HCT116 (cell line): ENCODE measurements at regions not wholly inside any gene's neighbourhood (a gene's known extent, or its start where the extent isn't known, plus 50 kb on each side); places are given as distances from the start of the nearest gene placed in this dataset.

ENCODE experiments used
- ATAC-seq: fragments of 200-7000 bp; cut with Tn5 transposase; 2 replicates; pipeline ENCODE4 v1.9.1; 2020; ENCODE audit warnings: mild to moderate bottlenecking, moderate library complexity
- BruUV-seq: library from RNA; stranded (reverse); fragments of 400-500 nt; replicated peaks from 2 replicates; lab custom pipeline; 2021; lab: Mats Ljungman, UMichigan
- CTCF ChIA-PET: fragments of 300-600 bp; sonication (Branson Sonifier 250); formaldehyde crosslinking; loops from one replicate; lab custom pipeline; 2021; ENCODE audit warnings: antibody characterized with exemption; lab: Charles Lee
- POLR2A ChIA-PET: fragments of 300-600, 350-600 bp; sonication (Branson Sonifier 250); formaldehyde crosslinking; loops from one replicate; lab custom pipeline; 2021; ENCODE audit warnings: antibody characterized with exemption; lab: Charles Lee
- RAD21 ChIA-PET, 2 experiments: fragments of 300-600 bp; sonication (Branson Sonifier 250); formaldehyde crosslinking; loops; one replicate each; lab custom pipeline; 2023; ENCODE audit warnings: low total read pairs in 2 of 2; ENCODE audit not compliant: uncharacterized antibody in 2 of 2, unreplicated experiment in 2 of 2, low non-redundant PET in 1 of 2; lab: Charles Lee
- DNase-seq: peaks from one replicate; pipeline ENCODE4 v3.0.0-alpha.2; 2010; ENCODE audit warnings: low read depth, low spot score
- H2AFZ ChIP-seq: fragments of 200-600 bp; shearing (Covaris generic), sonication (generic); 2 replicates; pipeline ENCODE4 v1.6.1; 2017; ENCODE audit warnings: low read depth, mixed run types, mixed read lengths, antibody characterized with exemption, low read length; ENCODE audit not compliant: poor library complexity, severe bottlenecking
- H3K27ac ChIP-seq: 2 replicates; pipeline ENCODE4 v1.5.1; 2012; ENCODE audit warnings: low read depth, low read length
- H3K27me3 ChIP-seq: fragments of 200-600 bp; sonication (generic); 2 replicates; pipeline ENCODE4 v1.6.1; 2016; ENCODE audit warnings: mixed run types, low read length, mixed read lengths; ENCODE audit not compliant: insufficient read depth
- H3K36me3 ChIP-seq, 2 experiments: fragments of 200-500 bp in 1 of 2; fragments of 200-600 bp in 1 of 2; sonication (Bioruptor generic) in 1 of 2; sonication (generic) in 1 of 2; 2 replicates each; pipeline versions ENCODE4 v1.5.1 to v1.6.1; 2014 to 2016; ENCODE audit warnings: low read length in 2 of 2, inconsistent platforms in 1 of 2, mixed read lengths in 1 of 2, mixed run types in 1 of 2; ENCODE audit not compliant: insufficient read depth in 2 of 2, control insufficient read depth in 1 of 2
- H3K4me1 ChIP-seq, 2 experiments: fragments of 200-600 bp in 1 of 2; sonication (generic) in 1 of 2; 2 replicates each; pipeline versions ENCODE4 v1.5.1 to v1.6.1; 2012 to 2017; ENCODE audit warnings: low read length in 2 of 2, inconsistent platforms in 1 of 2, mild to moderate bottlenecking in 1 of 2, mixed read lengths in 1 of 2, mixed run types in 1 of 2, moderate library complexity in 1 of 2; ENCODE audit not compliant: insufficient read depth in 2 of 2, control insufficient read depth in 1 of 2
- H3K4me2 ChIP-seq: fragments of 200-600 bp; sonication (generic); 2 replicates; pipeline ENCODE4 v1.6.1; 2017; ENCODE audit warnings: mixed run types, low read length, mixed read lengths
- H3K4me3 ChIP-seq, 2 experiments: fragments of 200-600 bp in 1 of 2; sonication (generic) in 1 of 2; replicated peaks in 1 of 2; 2 replicates each; pipeline ENCODE4 v1.5.1; 2011 to 2016; ENCODE audit warnings: low read length in 2 of 2, control low read depth in 1 of 2, low read depth in 1 of 2, mild to moderate bottlenecking in 1 of 2, mixed read lengths in 1 of 2, mixed run types in 1 of 2
- H3K79me2 ChIP-seq: fragments of 200-600 bp; sonication (generic); 2 replicates; pipeline ENCODE4 v1.6.1; 2017; ENCODE audit warnings: mild to moderate bottlenecking, mixed run types, low read length, moderate library complexity, mixed read lengths; ENCODE audit not compliant: insufficient read depth
- H3K9ac ChIP-seq: fragments of 200-600 bp; sonication (generic); 2 replicates; pipeline ENCODE4 v1.6.1; 2016; ENCODE audit warnings: low read length, mixed read lengths
- H3K9me2 ChIP-seq: fragments of 200-600 bp; sonication (generic), shearing (Covaris generic); 2 replicates; pipeline ENCODE4 v1.6.1; 2017; ENCODE audit warnings: mixed run types, mild to moderate bottlenecking, moderate library complexity; ENCODE audit not compliant: insufficient read depth
- H3K9me3 ChIP-seq, 2 experiments: fragments of 200-500 bp in 1 of 2; fragments of 200-600 bp in 1 of 2; sonication (Bioruptor generic) in 1 of 2; sonication (generic) in 1 of 2; 2 replicates each; pipeline ENCODE4 v1.6.1; 2014 to 2017; ENCODE audit warnings: low read length in 2 of 2, mixed read lengths in 2 of 2, inconsistent platforms in 1 of 2, low read depth in 1 of 2, mild to moderate bottlenecking in 1 of 2, mixed run types in 1 of 2, moderate library complexity in 1 of 2; ENCODE audit not compliant: control insufficient read depth in 1 of 2, insufficient read depth in 1 of 2
- H4K20me1 ChIP-seq: fragments of 200-600 bp; sonication (generic), shearing (Covaris generic); 2 replicates; pipeline ENCODE4 v1.6.1; 2017; ENCODE audit warnings: mixed run types, mild to moderate bottlenecking, moderate library complexity; ENCODE audit not compliant: insufficient read depth
- ATF3 ChIP-seq: IDR thresholded peaks from 2 replicates; pipeline ENCODE4 v1.6.1; 2012
- CEBPB ChIP-seq: IDR thresholded peaks from 2 replicates; pipeline ENCODE4 v1.6.1; 2012; ENCODE audit warnings: low read depth
- CTCF ChIP-seq, 3 experiments: fragments of 200-600 bp in 1 of 3; sonication (generic) in 1 of 3; IDR thresholded peaks in 2 of 3; conservative IDR thresholded peaks in 1 of 3; 2 replicates each; pipeline ENCODE4 v1.5.1; 2012 to 2017; ENCODE audit warnings: low read depth in 2 of 3, low read length in 2 of 3, antibody characterized with exemption in 1 of 3, borderline replicate concordance in 1 of 3, control low read depth in 1 of 3, mild to moderate bottlenecking in 1 of 3, mixed read lengths in 1 of 3, mixed run types in 1 of 3, moderate library complexity in 1 of 3; ENCODE audit not compliant: insufficient read depth in 1 of 3
- EGR1 ChIP-seq: IDR thresholded peaks from 2 replicates; pipeline ENCODE4 v1.6.1; 2012; ENCODE audit warnings: low read depth
- EZH2 ChIP-seq: fragments of 200-600 bp; sonication (generic); IDR thresholded peaks from 2 replicates; pipeline ENCODE4 v1.6.1; 2017; ENCODE audit warnings: antibody characterized with exemption, mixed run types
- EZH2phosphoT487 ChIP-seq: fragments of 200-600 bp; IDR thresholded peaks from 2 replicates; pipeline ENCODE4 v1.6.1; 2018; ENCODE audit warnings: antibody characterized with exemption, borderline replicate concordance
- FOSL1 ChIP-seq: IDR thresholded peaks from 2 replicates; pipeline ENCODE4 v1.6.1; 2012; ENCODE audit warnings: low read depth
- MAX ChIP-seq: IDR thresholded peaks from 2 replicates; pipeline ENCODE4 v1.6.1; 2012
- RAD21 ChIP-seq: IDR thresholded peaks from 2 replicates; pipeline ENCODE4 v1.6.1; 2012; ENCODE audit warnings: low read depth, mild to moderate bottlenecking
- SIN3A ChIP-seq: IDR thresholded peaks from 2 replicates; pipeline ENCODE4 v1.6.1; 2012; ENCODE audit warnings: low read depth
- SRF ChIP-seq: IDR thresholded peaks from 2 replicates; pipeline ENCODE4 v1.6.1; 2012; ENCODE audit warnings: low read depth
- TCF7L2 ChIP-seq: IDR thresholded peaks from 2 replicates; pipeline ENCODE4 v1.7.0; 2011; ENCODE audit warnings: borderline replicate concordance, inconsistent platforms; ENCODE audit not compliant: insufficient read depth, insufficient read length; ENCODE audit errors: extremely low read depth
- YY1 ChIP-seq: IDR thresholded peaks from 2 replicates; pipeline ENCODE4 v1.6.1; 2011; ENCODE audit warnings: low read length, low read depth, moderate library complexity, mild to moderate bottlenecking; ENCODE audit not compliant: insufficient replicate concordance; ENCODE audit errors: extremely low read depth
- ZBTB33 ChIP-seq: IDR thresholded peaks from 2 replicates; pipeline ENCODE4 v1.6.1; 2011; ENCODE audit warnings: mild to moderate bottlenecking, low read length, moderate library complexity; ENCODE audit not compliant: insufficient replicate concordance; ENCODE audit errors: extremely low read depth
- ZFX ChIP-seq: fragments of 450-650 bp; IDR thresholded peaks from 2 replicates; pipeline ENCODE4 v1.6.1; 2017
- intact Hi-C: fragments of 100-400 bp; cut with micrococcal nuclease; formaldehyde crosslinking; loops from 2 replicates; pipeline ENCODE4 v1.10.0; 2022

GRCh38 chr9:25206027-25206426 lies 472.2 kb downstream of the TUSC1 start:
- H3K79me2 ChIP-seq = no peaks in the 10 kb centered on the region
- H3K27me3 ChIP-seq = no peaks in the 10 kb centered on the region
- intact Hi-C loops = no loop called here
- POLR2A ChIA-PET = no interaction called here
- H3K4me2 ChIP-seq = no peak overlapping the region
- BruUV-seq = no TSS peak
- H3K4me3 ChIP-seq = no peak overlapping the region
- CTCF ChIA-PET = no interaction called here
- H3K36me3 ChIP-seq = no peaks in the 10 kb centered on the region
- no peaks in the 10 kb centered on the region for H3K9me2 ChIP-seq
- peaks cover 0 to 10% of the 10 kb centered on the region in 2 experiments; a peak in 3 of 4 replicates for H3K9me3 ChIP-seq
- no peak overlapping the region for H2AFZ ChIP-seq
- no peaks in the 10 kb centered on the region for H3K4me1 ChIP-seq
- H4K20me1 ChIP-seq = no peaks in the 10 kb centered on the region
- RAD21 ChIA-PET = no interaction called here
- DNase-seq (no peak), ATAC-seq (no peak)
- H3K9ac ChIP-seq = no peak overlapping the region
- no peak overlapping the region for H3K27ac ChIP-seq
- TF ChIP-seq CTCF (IDR thresholded peaks at IDR 0.05 in 2 of 3, conservative IDR thresholded peaks at IDR 0.05 in 1 of 3; ENCODE audit: borderline replicate concordance in 1 of 3, insufficient read depth in 1 of 3, low read depth in 2 of 3, low read length in 2 of 3) (no peak), TCF7L2 (no peak), SIN3A (no peak), ATF3 (no peak), RAD21 (no peak), EZH2 (no peak), EZH2phosphoT487 (no peak), ZFX (no peak), EGR1 (no peak), FOSL1 (no peak), ZBTB33 (no peak), MAX (no peak), SRF (no peak), CEBPB (no peak), YY1 (no peak)
- TF ChIP-seq, all 23 proteins: peak for 0
